ENCODE measurements at regions not wholly inside any gene's neighbourhood (a gene's known extent, or its start where the extent isn't known, plus 50 kb on each side); places are given as distances from the start of the nearest gene placed in this dataset.

- no peak overlapping the region for H3K27ac ChIP-seq (ENCODE audit: low read depth, low read length)
- H3K4me3 ChIP-seq (ENCODE audit: low read length in 2 of 2), result no peak overlapping the region
- H3K9me3 ChIP-seq (ENCODE audit: control insufficient read depth in 1 of 2, low read length in 2 of 2), result no peaks in the 10 kb centered on the region
- no peaks in the 10 kb centered on the region for H3K36me3 Mint-ChIP-seq
- H3K4me1 ChIP-seq (ENCODE audit: insufficient read depth, low read length), result no peaks in the 10 kb centered on the region
- H3K36me3 ChIP-seq (ENCODE audit: insufficient read depth, low read length), result no peaks in the 10 kb centered on the region
- no peaks in the 10 kb centered on the region for H3K4me1 Mint-ChIP-seq
- H3K27me3 Mint-ChIP-seq, result no peaks in the 10 kb centered on the region
- ChIA-PET POLR2A (ENCODE audit: partially characterized antibody) (no interaction called here), CTCF (ENCODE audit: partially characterized antibody) (interaction anchor here (0.9 to 1.0 kb wide), 3 partner anchors 24 to 97 kb away, joined by 3 read pairs; no protein-coding TSS in a partner anchor)
- H3K27ac Mint-ChIP-seq, result no peak overlapping the region
- H3K27me3 ChIP-seq (ENCODE audit: insufficient read depth, low read length), result no peaks in the 10 kb centered on the region
- no peaks in the 10 kb centered on the region for H3K9me3 Mint-ChIP-seq
- DNase-seq, result no peak
- no peak overlapping the region for H3K4me3 Mint-ChIP-seq
- intact Hi-C loops (cut with micrococcal nuclease), result no loop called here
Observed at GRCh38 chr6:138685257-138685656, 88.3 kb upstream of the CCDC28A start.

DNA sequence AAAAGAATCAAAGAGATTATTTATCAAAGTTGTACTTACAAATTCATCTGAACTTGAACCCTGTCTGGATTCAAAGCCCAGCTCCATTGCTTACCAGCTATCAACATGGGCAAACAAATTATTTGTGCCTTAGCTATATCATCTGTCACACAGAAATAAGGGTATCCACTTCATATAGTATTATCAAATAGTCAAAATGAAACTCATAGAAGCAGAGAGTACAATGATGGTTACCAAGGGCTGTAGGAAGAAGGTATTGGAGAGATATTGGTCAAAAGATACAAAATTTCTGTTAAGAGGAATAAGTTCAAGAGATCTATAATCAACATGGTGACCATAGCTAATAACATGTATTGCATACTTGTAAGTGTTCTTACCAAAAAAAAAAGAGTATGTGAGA is 87.8 kb upstream of the CCDC28A start:
- Mint-ChIP-seq H3K4me1 (no peaks in the 10 kb centered on the region), H3K4me3 (no peak overlapping the region), H3K27ac (no peak overlapping the region), H3K36me3 (no peaks in the 10 kb centered on the region), H3K9me3 (no peaks in the 10 kb centered on the region), H3K27me3 (no peaks in the 10 kb centered on the region)
- H3K4me3 ChIP-seq (ENCODE audit: low read length in 2 of 2), result no peak overlapping the region
- intact Hi-C loops (cut with micrococcal nuclease), result no loop called here
- H3K27ac ChIP-seq (ENCODE audit: low read depth, low read length), result no peak overlapping the region
- H3K36me3 ChIP-seq (ENCODE audit: insufficient read depth, low read length), result no peaks in the 10 kb centered on the region
- no peaks in the 10 kb centered on the region for H3K27me3 ChIP-seq (ENCODE audit: insufficient read depth, low read length)
- ChIA-PET POLR2A (ENCODE audit: partially characterized antibody) (no interaction called here), CTCF (ENCODE audit: partially characterized antibody) (interaction anchor here (0.9 to 1.0 kb wide), 2 partner anchors 78 to 97 kb away, joined by 3 read pairs; no protein-coding TSS in a partner anchor)
- DNase-seq, result no peak
- no peaks in the 10 kb centered on the region for H3K9me3 ChIP-seq (ENCODE audit: control insufficient read depth in 1 of 2, low read length in 2 of 2)
- no peaks in the 10 kb centered on the region for H3K4me1 ChIP-seq (ENCODE audit: insufficient read depth, low read length)

- no peaks in the 10 kb centered on the region for H3K27me3 ChIP-seq (ENCODE audit: insufficient read depth, low read length)
- H3K4me3 ChIP-seq (ENCODE audit: low read length in 2 of 2), result no peak overlapping the region
- no peak overlapping the region for H3K27ac Mint-ChIP-seq
- H3K27me3 Mint-ChIP-seq, result peaks cover 1 to 4% of the 10 kb centered on the region in 2 donors
- peaks cover 2% of the 10 kb centered on the region for H3K4me1 ChIP-seq (ENCODE audit: insufficient read depth, low read length)
- H3K9me3 Mint-ChIP-seq, result no peaks in the 10 kb centered on the region
- peaks cover 0 to 2% of the 10 kb centered on the region in 2 donors for H3K36me3 Mint-ChIP-seq
- H3K4me3 Mint-ChIP-seq, result no peak overlapping the region
- ChIA-PET CTCF (ENCODE audit: partially characterized antibody) (interaction anchor here (1.0 to 1.4 kb wide), 2 partner anchors 75 to 77 kb away, joined by 4 to 5 read pairs; no protein-coding TSS in a partner anchor), POLR2A (ENCODE audit: partially characterized antibody) (no interaction called here)
- no peaks in the 10 kb centered on the region for H3K9me3 ChIP-seq (ENCODE audit: control insufficient read depth in 1 of 2, low read length in 2 of 2)
- peaks cover 1 to 9% (median 6%) of the 10 kb centered on the region in 4 donors for H3K4me1 Mint-ChIP-seq
- no peaks in the 10 kb centered on the region for H3K36me3 ChIP-seq (ENCODE audit: insufficient read depth, low read length)
- intact Hi-C loops (cut with micrococcal nuclease), result no loop called here
- H3K27ac ChIP-seq (ENCODE audit: low read depth, low read length), result no peak overlapping the region
- DNase-seq, result no peak
Observed at GRCh38 chr6:138688580-138688979, 85.0 kb upstream of the CCDC28A start.

GRCh38 chr6:138689849-138690248 is 83.7 kb upstream of the CCDC28A start:
- no peak overlapping the region for H3K4me3 ChIP-seq (ENCODE audit: low read length in 2 of 2)
- POLR2A ChIA-PET (ENCODE audit: partially characterized antibody), result no interaction called here
- H3K27ac Mint-ChIP-seq, result no peak overlapping the region
- no peaks in the 10 kb centered on the region for H3K36me3 ChIP-seq (ENCODE audit: insufficient read depth, low read length)
- intact Hi-C loops (cut with micrococcal nuclease), result loop anchor here (5.0 kb wide), 1 partner anchor 98 kb away; no protein-coding TSS in a partner anchor
- peaks cover 6% of the 10 kb centered on the region for H3K4me1 ChIP-seq (ENCODE audit: insufficient read depth, low read length)
- no peaks in the 10 kb centered on the region for H3K9me3 Mint-ChIP-seq
- H3K27me3 Mint-ChIP-seq, result peaks cover 4 to 9% of the 10 kb centered on the region in 2 donors
- no peak for DNase-seq
- H3K4me3 Mint-ChIP-seq, result peak overlapping the region in 1 of 8 donors; percentile 10
- CTCF ChIA-PET (ENCODE audit: partially characterized antibody), result interaction anchor here (1.4 kb wide), 1 partner anchor 74 kb away, joined by 5 read pairs; no protein-coding TSS in a partner anchor
- peaks cover 0 to 2% of the 10 kb centered on the region in 2 donors for H3K36me3 Mint-ChIP-seq
- H3K27me3 ChIP-seq (ENCODE audit: insufficient read depth, low read length), result peaks cover 6% of the 10 kb centered on the region
- peaks cover 3 to 15% (median 8%) of the 10 kb centered on the region in 4 donors for H3K4me1 Mint-ChIP-seq
- no peaks in the 10 kb centered on the region for H3K9me3 ChIP-seq (ENCODE audit: control insufficient read depth in 1 of 2, low read length in 2 of 2)
- no peak overlapping the region for H3K27ac ChIP-seq (ENCODE audit: low read depth, low read length)

DNA sequence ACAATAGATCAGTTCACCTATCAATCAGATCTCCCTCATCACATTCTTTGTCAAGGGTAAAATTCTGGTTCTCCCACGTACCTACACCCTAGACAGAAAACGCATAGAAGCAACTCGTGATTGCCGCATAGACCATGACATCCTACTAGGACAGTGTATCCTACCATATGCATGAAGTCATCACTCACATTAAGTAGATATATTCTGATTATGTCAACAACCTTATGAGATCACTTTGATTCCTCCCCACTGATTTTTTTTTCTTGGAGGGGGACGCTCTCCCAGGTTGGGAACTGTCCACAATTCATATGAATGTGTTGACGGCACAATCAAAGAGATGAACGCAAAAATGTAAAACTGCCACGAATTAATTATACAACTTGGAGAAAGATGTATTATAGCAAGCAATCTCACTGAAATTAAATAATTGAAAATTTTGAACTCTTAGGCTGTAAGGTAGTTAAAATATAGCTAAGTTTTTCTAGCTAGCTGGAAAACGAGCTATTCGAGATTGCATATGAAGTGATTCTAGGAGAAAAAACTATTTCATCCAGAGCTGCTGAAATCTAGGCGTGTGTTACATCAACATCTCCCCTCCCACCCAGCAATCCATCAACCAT is 82.5 kb upstream of the CCDC28A start:
- POLR2A ChIA-PET (ENCODE audit: partially characterized antibody), result no interaction called here
- Histone ChIP-seq H3K27ac (ENCODE audit: low read depth, low read length) (no peak overlapping the region), H3K4me3 (ENCODE audit: low read length in 2 of 2) (no peak overlapping the region), H3K4me1 (ENCODE audit: insufficient read depth, low read length) (peaks cover 6% of the 10 kb centered on the region), H3K9me3 (ENCODE audit: control insufficient read depth in 1 of 2, low read length in 2 of 2) (no peaks in the 10 kb centered on the region), H3K36me3 (ENCODE audit: insufficient read depth, low read length) (no peaks in the 10 kb centered on the region), H3K27me3 (ENCODE audit: insufficient read depth, low read length) (peaks cover 6% of the 10 kb centered on the region)
- peak overlapping the region in 2 of 7 donors; percentile 12 to 30 for H3K27ac Mint-ChIP-seq
- no peaks in the 10 kb centered on the region for H3K9me3 Mint-ChIP-seq
- H3K4me1 Mint-ChIP-seq, result peaks cover 3 to 15% (median 8%) of the 10 kb centered on the region in 4 donors
- H3K4me3 Mint-ChIP-seq, result peak overlapping the region; percentile 73 to 87 (median 84)
- intact Hi-C loops (cut with micrococcal nuclease), result loop anchor here (5.0 kb wide), 1 partner anchor 99 kb away; no protein-coding TSS in a partner anchor
- CTCF ChIA-PET (ENCODE audit: partially characterized antibody), result interaction anchor here (1.1 to 2.3 kb wide), 7 partner anchors 8 to 576 kb away, joined by 3 to 11 read pairs (median 3); partner anchors contain the start of gene CCDC28A
- peaks cover 0 to 2% of the 10 kb centered on the region in 2 donors for H3K36me3 Mint-ChIP-seq
- no peak for DNase-seq
- H3K27me3 Mint-ChIP-seq, result peaks cover 12 to 13% of the 10 kb centered on the region in 2 donors

DNA sequence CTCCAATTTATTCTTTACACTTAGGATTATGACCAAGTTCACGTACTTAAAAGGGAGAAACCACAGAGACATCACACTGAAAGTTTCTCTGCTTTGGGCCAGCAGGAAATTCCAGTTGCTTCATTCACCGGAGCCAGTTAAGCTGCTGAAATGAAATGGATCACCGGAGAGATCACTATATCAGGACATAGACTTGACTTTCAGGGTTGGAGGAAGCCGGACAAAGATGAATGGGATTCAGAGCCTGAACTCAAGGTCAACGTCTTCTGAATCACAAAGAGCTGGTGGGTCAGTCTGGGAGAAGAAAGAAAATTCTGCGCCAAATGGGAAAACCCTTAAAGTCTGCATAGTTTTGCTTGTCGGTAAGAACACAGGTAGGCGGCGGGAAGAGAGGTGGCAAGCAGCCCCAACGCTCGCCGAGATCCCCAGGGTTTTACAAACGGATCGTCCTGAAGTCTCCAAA is 81.9 kb upstream of the CCDC28A start:
- H3K27me3 Mint-ChIP-seq, result peaks cover 13 to 14% of the 10 kb centered on the region in 2 donors
- Histone ChIP-seq H3K4me3 (ENCODE audit: low read length in 2 of 2) (no peak overlapping the region), H3K4me1 (ENCODE audit: insufficient read depth, low read length) (peaks cover 6% of the 10 kb centered on the region), H3K36me3 (ENCODE audit: insufficient read depth, low read length) (no peaks in the 10 kb centered on the region), H3K27ac (ENCODE audit: low read depth, low read length) (no peak overlapping the region), H3K9me3 (ENCODE audit: control insufficient read depth in 1 of 2, low read length in 2 of 2) (no peaks in the 10 kb centered on the region), H3K27me3 (ENCODE audit: insufficient read depth, low read length) (peaks cover 6% of the 10 kb centered on the region)
- ChIA-PET POLR2A (ENCODE audit: partially characterized antibody) (interaction anchor here (1.6 kb wide), 1 partner anchor 82 kb away, joined by 5 read pairs; the partner anchor contains the start of gene CCDC28A), CTCF (ENCODE audit: partially characterized antibody) (interaction anchor here (1.0 to 2.3 kb wide), 10 partner anchors 9 to 577 kb away, joined by 3 to 11 read pairs (median 3); partner anchors contain the start of gene CCDC28A)
- H3K27ac Mint-ChIP-seq, result peak overlapping the region in 5 of 7 donors; percentile 12 to 72 (median 32)
- H3K4me3 Mint-ChIP-seq, result peak overlapping the region; percentile 73 to 87 (median 84)
- peaks cover 3 to 15% (median 8%) of the 10 kb centered on the region in 4 donors for H3K4me1 Mint-ChIP-seq
- H3K36me3 Mint-ChIP-seq, result peaks cover 0 to 2% of the 10 kb centered on the region in 2 donors
- no peaks in the 10 kb centered on the region for H3K9me3 Mint-ChIP-seq
- peak in 2 of 5 donors; percentile 1 to 6 for DNase-seq
- intact Hi-C loops (cut with micrococcal nuclease), result loop anchor here (1.0 to 5.0 kb wide), 2 partner anchors 75 to 99 kb away; no protein-coding TSS in a partner anchor
